IMR-90 (cell line): ENCODE measurements at regions not wholly inside any gene's neighbourhood (a gene's known extent, or its start where the extent isn't known, plus 50 kb on each side); places are given as distances from the start of the nearest gene placed in this dataset.

Experiments
- BHLHE40 ChIP-seq: fragments of 150-350 bp; IDR thresholded peaks from 2 replicates; pipeline ENCODE4 v1.6.1; 2016; ENCODE audit warnings: mild to moderate bottlenecking, low read depth, low read length
- CEBPB ChIP-seq: IDR thresholded peaks from 2 replicates; pipeline ENCODE4 v1.6.1; 2012; ENCODE audit warnings: low read depth, low read length, improper control_type of control experiment
- CHD1 ChIP-seq: IDR thresholded peaks from 2 replicates; pipeline ENCODE4 v1.6.1; 2012; ENCODE audit warnings: low read depth, low read length, improper control_type of control experiment
- CTCF ChIP-seq: conservative IDR thresholded peaks from 2 replicates; pipeline ENCODE4 v1.5.1; 2012; ENCODE audit warnings: mild to moderate bottlenecking, low read depth, low read length, improper control_type of control experiment
- ELK1 ChIP-seq: fragments of 150-350 bp; IDR thresholded peaks from 2 replicates; pipeline ENCODE4 v1.6.1; 2016; ENCODE audit warnings: low read depth, mild to moderate bottlenecking, low read length, moderate library complexity, borderline replicate concordance
- MAZ ChIP-seq: IDR thresholded peaks from 2 replicates; pipeline ENCODE4 v1.6.1; 2012; ENCODE audit warnings: low read depth, mild to moderate bottlenecking, low read length, improper control_type of control experiment, moderate library complexity, borderline replicate concordance
- NFE2L2 ChIP-seq: fragments of 150-350 bp; IDR thresholded peaks from 2 replicates; pipeline ENCODE4 v1.6.1; 2016; ENCODE audit warnings: low read depth, mild to moderate bottlenecking, low read length
- POLR2A ChIP-seq: IDR thresholded peaks from 2 replicates; pipeline ENCODE4 v1.6.1; 2012; ENCODE audit warnings: mild to moderate bottlenecking, low read depth, low read length
- RAD21 ChIP-seq: IDR thresholded peaks from 2 replicates; pipeline ENCODE4 v1.6.1; 2012; ENCODE audit warnings: low read length, improper control_type of control experiment
- RCOR1 ChIP-seq: IDR thresholded peaks from 2 replicates; pipeline ENCODE4 v1.6.1; 2012; ENCODE audit warnings: mild to moderate bottlenecking, low read length, improper control_type of control experiment; ENCODE audit not compliant: insufficient replicate concordance
- RFX5 ChIP-seq: IDR thresholded peaks from 2 replicates; pipeline ENCODE4 v1.8.0; 2012; ENCODE audit warnings: low read depth, mild to moderate bottlenecking, low read length, moderate library complexity
- SMC3 ChIP-seq: fragments of 150-350 bp; IDR thresholded peaks from 2 replicates; pipeline ENCODE4 v1.6.1; 2016; ENCODE audit warnings: low read depth, mild to moderate bottlenecking, antibody characterized with exemption, low read length, moderate library complexity
- USF2 ChIP-seq: fragments of 150-350 bp; IDR thresholded peaks from 2 replicates; pipeline ENCODE4 v1.6.1; 2017; ENCODE audit warnings: mild to moderate bottlenecking, antibody characterized with exemption, low read length, low read depth

DNA sequence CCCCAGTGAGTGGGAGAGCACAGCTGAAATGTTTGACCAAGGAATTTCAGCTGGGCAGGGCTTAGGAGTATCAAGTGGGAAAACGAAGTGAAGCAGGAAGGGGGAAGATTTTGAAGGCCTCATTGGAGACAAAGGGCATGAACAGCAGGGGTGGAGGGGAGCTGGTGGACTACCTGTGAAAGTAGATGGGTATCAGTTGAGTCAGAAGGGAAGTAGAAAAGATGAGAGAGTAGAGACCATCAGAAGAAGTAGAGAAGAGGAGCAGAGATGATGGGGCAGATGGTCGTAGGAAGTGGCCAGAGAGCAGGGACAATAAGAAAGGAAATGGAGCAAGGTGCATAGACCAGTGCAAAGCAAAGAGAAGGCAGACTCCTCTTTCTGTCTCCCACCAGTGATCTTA, 189.0 kb upstream of the RUNX1 start:
- TF ChIP-seq CTCF (no peak), NFE2L2 (no peak), POLR2A (no peak), SMC3 (no peak), RCOR1 (no peak), RAD21 (no peak), ELK1 (no peak), CEBPB (no peak), RFX5 (no peak), BHLHE40 (no peak), USF2 (no peak), CHD1 (no peak), MAZ (no peak)
